ENCODE measurements at regions not wholly inside any gene's neighbourhood (a gene's known extent, or its start where the extent isn't known, plus 50 kb on each side); places are given as distances from the start of the nearest gene placed in this dataset.

DNA sequence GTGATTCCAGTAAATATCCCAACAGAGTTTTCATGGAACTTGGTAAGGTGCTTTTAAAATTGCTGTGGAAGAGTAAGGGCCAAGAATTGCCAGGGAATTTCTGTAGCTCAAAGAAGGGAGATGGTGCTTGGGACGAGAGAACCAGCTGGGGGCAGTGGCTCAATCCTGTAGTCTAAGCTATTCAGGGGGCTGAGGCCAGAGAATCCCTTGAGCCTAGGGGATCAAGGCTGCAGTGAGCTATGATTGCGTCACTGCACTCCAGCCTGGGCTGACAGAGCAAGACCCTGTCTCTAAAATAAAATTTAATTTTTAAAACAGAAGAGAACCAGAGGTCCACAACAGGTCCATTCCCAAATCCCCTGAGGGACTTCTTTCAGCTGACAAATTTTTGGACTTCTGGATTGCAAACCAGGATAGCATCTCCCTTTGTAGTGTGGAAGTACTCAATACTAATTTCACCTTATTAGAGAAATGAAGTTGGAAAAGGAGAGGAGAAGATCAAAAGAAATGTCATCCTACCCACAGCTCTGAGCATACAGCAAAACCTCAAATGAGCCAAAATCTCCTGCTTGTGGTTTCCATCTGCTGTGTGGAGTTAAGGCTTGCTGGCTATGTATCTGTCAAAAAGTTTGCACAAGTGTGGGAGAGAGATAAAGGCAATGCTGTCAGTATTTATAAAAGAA is 59.2 kb upstream of the CLPB start:
- Mint-ChIP-seq H3K4me3 (no peak overlapping the region), H3K9me3 (no peaks in the 10 kb centered on the region), H3K27ac (no peak overlapping the region), H3K36me3 (no peaks in the 10 kb centered on the region), H3K27me3 (peaks cover 7 to 19% of the 10 kb centered on the region in 2 donors), H3K4me1 (no peaks in the 10 kb centered on the region)
- DNase-seq: no peak
- ATAC-seq (replicated peaks): no peak

- H3K4me3 Mint-ChIP-seq: no peak overlapping the region
- no peak overlapping the region for H3K27ac Mint-ChIP-seq
- H3K9me3 Mint-ChIP-seq: no peaks in the 10 kb centered on the region
- DNase-seq: no peak
- ATAC-seq (replicated peaks): no peak
- no peaks in the 10 kb centered on the region for H3K4me1 Mint-ChIP-seq
- peaks cover 13 to 27% of the 10 kb centered on the region in 2 donors for H3K27me3 Mint-ChIP-seq
- no peaks in the 10 kb centered on the region for H3K36me3 Mint-ChIP-seq
These were observed 56.7 kb upstream of the CLPB start for GRCh38 chr11:72491001-72491400.

Measured in stimulated activated naive B cell treated with anti-CD40 and anti-IgM and Interleukin-4, amounts not matched to agents 10 μg/mL and 1 μg/mL and 100 μg/mL, for 72 hours (primary cell).